HepG2 (cell line): ENCODE measurements at regions not wholly inside any gene's neighbourhood (a gene's known extent, or its start where the extent isn't known, plus 50 kb on each side); places are given as distances from the start of the nearest gene placed in this dataset.

ENCODE experiments used
- CEBPB ChIP-seq: IDR thresholded peaks from 2 replicates; pipeline ENCODE4 v1.6.1; 2011; ENCODE audit warnings: low read depth, low read length, improper control_type of control experiment, borderline replicate concordance
- CENPT ChIP-seq: sonication (generic); formaldehyde crosslinking; IDR thresholded peaks from 2 replicates; pipeline ENCODE4 v1.8.0; 2022; ENCODE audit warnings: low read depth, mild to moderate bottlenecking, moderate library complexity, missing genetic modification reagents
- FOSL2 ChIP-seq: sonication (generic); formaldehyde crosslinking; IDR thresholded peaks from 2 replicates; pipeline ENCODE4 v1.4.0; 2020; ENCODE audit warnings: missing genetic modification reagents
- FOXK1 ChIP-seq: sonication (generic); formaldehyde crosslinking; IDR thresholded peaks from 2 replicates; pipeline ENCODE4 v1.4.0; 2020; ENCODE audit warnings: low read depth, missing genetic modification reagents, borderline replicate concordance
- HNRNPLL ChIP-seq: fragments of 200-400 bp; formaldehyde crosslinking; IDR thresholded peaks from 2 replicates; pipeline ENCODE4 v1.6.1; 2017; ENCODE audit warnings: mild to moderate bottlenecking, low read depth, low read length; ENCODE audit not compliant: poor library complexity, severe bottlenecking
- NCOA2 ChIP-seq: sonication (generic); formaldehyde crosslinking; IDR thresholded peaks from 2 replicates; pipeline ENCODE4 v1.8.0; 2022; ENCODE audit warnings: inconsistent platforms
- NR2F2 ChIP-seq: IDR thresholded peaks from 2 replicates; pipeline ENCODE4 v1.6.1; 2012; ENCODE audit warnings: low read depth, inconsistent platforms, borderline replicate concordance
- SP140L ChIP-seq: sonication (generic); formaldehyde crosslinking; IDR thresholded peaks from 2 replicates; pipeline ENCODE4 v1.4.0; 2020; ENCODE audit warnings: missing genetic modification reagents, borderline replicate concordance
- STAT5B ChIP-seq: sonication (generic); formaldehyde crosslinking; IDR thresholded peaks from 2 replicates; pipeline ENCODE4 v1.4.0; 2020; ENCODE audit warnings: missing genetic modification reagents
- TARDBP ChIP-seq: sonication (generic); formaldehyde crosslinking; IDR thresholded peaks from 2 replicates; pipeline ENCODE4 v1.8.0; 2022; ENCODE audit warnings: mild to moderate bottlenecking, missing genetic modification reagents
- ZNF354B ChIP-seq: sonication (generic); formaldehyde crosslinking; IDR thresholded peaks from 2 replicates; pipeline ENCODE4 v1.8.0; 2022; ENCODE audit warnings: mild to moderate bottlenecking, missing genetic modification reagents
- ZNF431 ChIP-seq: sonication (generic); formaldehyde crosslinking; IDR thresholded peaks from 2 replicates; pipeline ENCODE4 v1.9.0; 2022; ENCODE audit warnings: missing genetic modification reagents, low read depth, mild to moderate bottlenecking, borderline replicate concordance
- ZNF460 ChIP-seq: sonication (generic); formaldehyde crosslinking; IDR thresholded peaks from 2 replicates; pipeline ENCODE4 v1.5.1; 2020; ENCODE audit warnings: missing genetic modification reagents, mild to moderate bottlenecking, borderline replicate concordance
- ZNF556 ChIP-seq: sonication (generic); formaldehyde crosslinking; IDR thresholded peaks from 2 replicates; pipeline ENCODE4 v1.4.0; 2020; ENCODE audit warnings: mild to moderate bottlenecking, missing genetic modification reagents, borderline replicate concordance
- TF ChIP-seq, protein P1 (sequence below): sonication (generic); formaldehyde crosslinking; IDR thresholded peaks from 2 replicates; pipeline ENCODE4 v1.4.0; 2020; ENCODE audit warnings: missing genetic modification reagents, mild to moderate bottlenecking, borderline replicate concordance
- TF ChIP-seq, protein P2 (sequence below): IDR thresholded peaks from 2 replicates; pipeline ENCODE4 v1.6.1; 2018; ENCODE audit warnings: missing genetic modification reagents, mild to moderate bottlenecking, missing compliant biosample characterization
- TF ChIP-seq, protein P3 (sequence below): sonication (generic); formaldehyde crosslinking; IDR thresholded peaks from 2 replicates; pipeline ENCODE4 v1.4.0; 2020; ENCODE audit warnings: mild to moderate bottlenecking, missing genetic modification reagents

DNA sequence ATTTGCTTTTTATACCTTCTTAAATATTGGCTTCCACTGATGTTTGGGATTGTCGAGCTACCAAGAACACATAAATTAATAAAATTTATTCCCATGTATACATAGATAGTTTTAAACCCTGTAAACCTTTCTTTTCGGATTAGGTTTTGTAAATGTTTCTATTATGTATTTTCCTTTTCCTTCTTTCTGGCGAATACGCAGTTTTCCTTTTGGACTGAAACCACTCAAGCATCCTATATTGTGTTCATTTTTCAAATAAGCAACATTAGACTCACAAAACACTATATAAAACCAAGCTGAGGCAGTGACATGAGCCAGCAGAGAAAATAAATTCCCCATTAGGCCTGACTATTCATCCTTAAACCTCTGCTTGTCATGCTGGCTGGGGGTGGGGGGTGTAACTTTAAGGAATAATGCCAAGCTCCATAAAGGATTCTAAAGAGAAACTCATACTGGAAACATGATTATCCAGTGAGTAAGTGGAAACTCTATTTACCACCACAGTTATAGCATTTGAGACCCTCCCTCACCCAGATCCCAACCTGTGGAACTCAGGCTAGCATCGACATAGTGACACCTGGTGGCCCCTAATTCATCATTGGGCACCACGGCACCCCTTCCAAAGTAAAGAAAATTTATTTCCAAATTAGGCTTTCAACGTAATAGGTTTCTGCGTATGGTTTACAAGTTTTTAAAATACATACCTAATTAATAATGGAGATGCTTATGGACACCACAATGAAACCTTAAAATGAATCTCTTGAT is 86.5 kb upstream of the CELF2 start (continued):
- TF ChIP-seq, protein P1, sequence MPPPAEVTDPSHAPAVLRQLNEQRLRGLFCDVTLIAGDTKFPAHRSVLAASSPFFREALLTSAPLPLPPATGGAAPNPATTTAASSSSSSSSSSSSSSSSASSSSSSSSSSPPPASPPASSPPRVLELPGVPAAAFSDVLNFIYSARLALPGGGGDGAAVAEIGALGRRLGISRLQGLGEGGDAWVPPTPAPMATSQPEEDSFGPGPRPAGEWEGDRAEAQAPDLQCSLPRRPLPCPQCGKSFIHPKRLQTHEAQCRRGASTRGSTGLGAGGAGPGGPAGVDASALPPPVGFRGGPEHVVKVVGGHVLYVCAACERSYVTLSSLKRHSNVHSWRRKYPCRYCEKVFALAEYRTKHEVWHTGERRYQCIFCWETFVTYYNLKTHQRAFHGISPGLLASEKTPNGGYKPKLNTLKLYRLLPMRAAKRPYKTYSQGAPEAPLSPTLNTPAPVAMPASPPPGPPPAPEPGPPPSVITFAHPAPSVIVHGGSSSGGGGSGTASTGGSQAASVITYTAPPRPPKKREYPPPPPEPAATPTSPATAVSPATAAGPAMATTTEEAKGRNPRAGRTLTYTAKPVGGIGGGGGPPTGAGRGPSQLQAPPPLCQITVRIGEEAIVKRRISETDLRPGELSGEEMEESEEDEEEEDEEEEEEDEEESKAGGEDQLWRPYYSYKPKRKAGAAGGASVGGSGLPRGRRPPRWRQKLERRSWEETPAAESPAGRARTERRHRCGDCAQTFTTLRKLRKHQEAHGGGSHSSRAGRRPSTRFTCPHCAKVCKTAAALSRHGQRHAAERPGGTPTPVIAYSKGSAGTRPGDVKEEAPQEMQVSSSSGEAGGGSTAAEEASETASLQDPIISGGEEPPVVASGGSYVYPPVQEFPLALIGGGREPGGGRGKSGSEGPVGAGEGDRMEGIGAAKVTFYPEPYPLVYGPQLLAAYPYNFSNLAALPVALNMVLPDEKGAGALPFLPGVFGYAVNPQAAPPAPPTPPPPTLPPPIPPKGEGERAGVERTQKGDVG (CRISPR knock-in tag), result no peak
- TF ChIP-seq NR2F2 (no peak), STAT5B (CRISPR knock-in tag) (no peak), SP140L (CRISPR knock-in tag) (no peak), CEBPB (no peak), FOXK1 (CRISPR knock-in tag) (no peak), ZNF354B (CRISPR knock-in tag) (no peak), FOSL2 (CRISPR knock-in tag) (no peak), ZNF556 (CRISPR knock-in tag) (no peak), HNRNPLL (no peak), ZNF431 (no peak), ZNF460 (CRISPR knock-in tag) (no peak), NCOA2 (CRISPR knock-in tag) (no peak), TARDBP (CRISPR knock-in tag) (no peak), CENPT (CRISPR knock-in tag) (no peak)
- TF ChIP-seq, protein P2, sequence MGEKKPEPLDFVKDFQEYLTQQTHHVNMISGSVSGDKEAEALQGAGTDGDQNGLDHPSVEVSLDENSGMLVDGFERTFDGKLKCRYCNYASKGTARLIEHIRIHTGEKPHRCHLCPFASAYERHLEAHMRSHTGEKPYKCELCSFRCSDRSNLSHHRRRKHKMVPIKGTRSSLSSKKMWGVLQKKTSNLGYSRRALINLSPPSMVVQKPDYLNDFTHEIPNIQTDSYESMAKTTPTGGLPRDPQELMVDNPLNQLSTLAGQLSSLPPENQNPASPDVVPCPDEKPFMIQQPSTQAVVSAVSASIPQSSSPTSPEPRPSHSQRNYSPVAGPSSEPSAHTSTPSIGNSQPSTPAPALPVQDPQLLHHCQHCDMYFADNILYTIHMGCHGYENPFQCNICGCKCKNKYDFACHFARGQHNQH (CRISPR knock-in tag), result no peak
- TF ChIP-seq, protein P3, sequence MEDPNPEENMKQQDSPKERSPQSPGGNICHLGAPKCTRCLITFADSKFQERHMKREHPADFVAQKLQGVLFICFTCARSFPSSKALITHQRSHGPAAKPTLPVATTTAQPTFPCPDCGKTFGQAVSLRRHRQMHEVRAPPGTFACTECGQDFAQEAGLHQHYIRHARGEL, result no peak
- TF ChIP-seq, all 625 proteins: peak for 0
